Iris pigment epithelial cell (primary cell): ENCODE measurements at regions not wholly inside any gene's neighbourhood (a gene's known extent, or its start where the extent isn't known, plus 50 kb on each side); places are given as distances from the start of the nearest gene placed in this dataset.
A peak's percentile ranks its signal among the peaks of the same experiment; 100 is the strongest.

Source experiments
- DNase-seq: peaks from one replicate; pipeline ENCODE4 v3.0.0-alpha.2; 2011; ENCODE audit warnings: low read depth

DNA sequence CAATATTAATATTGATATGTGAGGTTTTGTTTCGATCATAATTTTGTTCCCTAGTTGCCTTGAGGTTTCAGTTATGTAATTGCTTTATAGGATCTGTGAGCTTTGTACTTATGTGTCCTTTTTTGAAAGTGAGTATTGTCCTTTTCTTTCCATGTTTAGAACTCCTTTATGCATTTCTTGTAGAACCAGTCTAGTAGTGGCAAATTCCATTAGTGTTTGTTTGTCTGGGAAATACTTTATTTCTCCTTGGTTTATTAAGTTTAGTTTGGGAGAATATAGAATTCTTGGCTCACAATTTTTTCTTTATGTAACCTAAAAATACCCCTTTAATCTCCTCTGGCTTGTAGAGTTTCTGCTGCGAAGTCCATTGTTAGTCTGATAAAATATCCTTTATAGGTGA lies 127.5 kb upstream of the KITLG start:
- no peak for DNase-seq

DNA sequence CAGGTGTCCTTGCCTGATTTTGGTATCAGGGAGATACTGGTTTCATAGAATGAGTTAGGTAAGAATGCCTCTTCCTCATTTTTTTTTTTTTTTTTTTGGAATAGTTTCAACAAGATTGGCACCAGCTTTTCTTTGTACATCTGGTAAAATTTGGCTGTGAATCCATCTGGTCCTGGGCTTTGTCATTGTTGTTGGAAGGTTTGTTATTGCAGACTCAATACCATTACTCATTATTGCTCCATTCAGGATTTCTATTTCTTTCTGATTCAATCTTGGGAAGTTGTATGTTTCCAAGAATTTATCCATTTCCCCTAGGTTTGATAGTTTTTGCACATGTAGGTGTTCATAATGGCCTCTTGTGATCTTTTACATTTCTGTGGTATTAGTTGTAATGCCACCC lies 126.0 kb upstream of the KITLG start:
- DNase-seq, result no peak

GRCh38 chr12:88703790-88704189 lies 123.5 kb upstream of the KITLG start:
- peak; percentile 53 for DNase-seq

GRCh38 chr12:88698471-88698870 lies 118.2 kb upstream of the KITLG start:
- DNase-seq, result no peak

GRCh38 chr12:88693837-88694445 lies 113.7 kb upstream of the KITLG start:
- DNase-seq, result peak; percentile 62

DNA sequence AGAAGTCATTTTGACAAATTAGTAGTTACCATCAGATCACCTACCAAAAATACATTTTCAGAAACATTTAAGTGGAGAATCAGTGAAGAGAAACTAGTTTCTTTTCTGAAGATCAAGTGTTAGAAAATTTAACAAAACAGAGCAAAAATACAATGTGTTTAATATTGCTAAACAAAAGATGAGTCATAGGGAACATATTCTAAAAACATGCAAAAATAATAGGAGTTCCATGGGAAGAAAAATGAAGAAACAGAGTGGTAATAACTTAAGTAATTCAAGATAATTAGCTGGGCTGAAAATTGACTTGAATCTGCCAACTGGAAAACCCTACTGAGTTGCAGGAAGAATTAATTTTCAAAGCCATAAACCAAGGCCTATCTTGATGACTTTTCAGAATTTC lies 111.5 kb upstream of the KITLG start:
- DNase-seq, result peak; percentile 16

- DNase-seq, result no peak
Measured at GRCh38 chr12:88684610-88685009, 104.3 kb upstream of the KITLG start.

- no peak for DNase-seq
Measured at GRCh38 chr12:88684170-88684569, 103.9 kb upstream of the KITLG start.

GRCh38 chr12:88683628-88684027 lies 103.4 kb upstream of the KITLG start:
- no peak for DNase-seq

DNA sequence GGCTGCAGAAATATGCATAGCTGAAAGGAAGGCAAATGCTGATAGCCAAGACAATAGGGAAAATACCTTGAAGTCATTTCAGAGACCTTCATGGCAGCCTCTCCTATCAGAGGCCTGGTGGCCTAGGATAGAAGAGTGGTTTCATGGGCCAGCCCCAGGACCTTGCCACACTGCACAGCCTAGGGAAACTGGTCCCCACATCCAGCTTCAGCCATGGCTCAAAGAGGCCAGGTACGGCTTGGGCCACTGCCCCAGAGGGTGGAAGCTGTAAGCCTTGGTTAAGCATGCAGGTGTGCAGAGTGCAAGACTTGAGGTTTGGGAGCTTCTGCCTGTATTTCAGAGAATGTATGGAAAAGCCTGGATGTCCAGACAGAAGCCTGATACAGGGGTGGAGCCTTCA lies 101.0 kb upstream of the KITLG start:
- no peak for DNase-seq

DNA sequence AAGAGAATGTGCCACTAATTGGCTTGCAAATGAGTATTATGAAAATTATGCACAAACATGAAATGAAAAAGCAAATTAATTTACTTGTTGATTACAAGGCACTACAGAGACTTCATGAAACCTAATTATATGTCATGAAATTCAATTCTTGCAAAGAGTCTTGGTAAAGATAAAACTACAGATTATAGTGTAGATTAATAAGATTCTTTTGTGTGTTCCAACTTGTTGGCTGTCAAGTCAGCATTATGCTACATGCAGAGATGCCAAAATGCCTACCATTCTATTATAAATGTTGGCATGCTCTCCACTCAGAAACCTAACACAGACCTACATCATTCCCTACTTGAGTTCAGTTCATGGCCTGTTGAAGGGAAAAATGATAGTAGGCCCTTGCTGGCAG lies 97.2 kb upstream of the KITLG start:
- DNase-seq, result no peak

- peak; percentile 15 for DNase-seq
Measured at GRCh38 chr12:88667615-88668014, 87.3 kb upstream of the KITLG start.

DNA sequence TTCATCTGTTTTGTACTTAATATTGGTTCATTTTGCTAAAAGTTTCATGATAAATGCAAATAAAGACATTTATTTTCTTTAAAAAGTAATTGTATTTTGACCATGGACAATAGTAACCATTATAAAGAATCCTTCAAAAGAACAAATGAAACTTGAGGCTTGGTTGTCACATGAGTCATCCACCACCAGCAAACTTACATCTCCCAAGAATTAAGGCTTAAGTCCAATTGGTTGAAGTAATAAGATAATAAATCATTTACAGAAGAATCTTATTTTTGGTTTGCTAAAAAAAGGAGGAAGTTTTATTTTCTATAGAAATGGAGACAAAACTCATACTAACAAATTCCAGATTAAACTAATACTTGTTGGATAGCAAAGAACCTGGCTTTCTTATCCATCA lies 84.8 kb upstream of the KITLG start:
- peak; percentile 79 for DNase-seq

DNA sequence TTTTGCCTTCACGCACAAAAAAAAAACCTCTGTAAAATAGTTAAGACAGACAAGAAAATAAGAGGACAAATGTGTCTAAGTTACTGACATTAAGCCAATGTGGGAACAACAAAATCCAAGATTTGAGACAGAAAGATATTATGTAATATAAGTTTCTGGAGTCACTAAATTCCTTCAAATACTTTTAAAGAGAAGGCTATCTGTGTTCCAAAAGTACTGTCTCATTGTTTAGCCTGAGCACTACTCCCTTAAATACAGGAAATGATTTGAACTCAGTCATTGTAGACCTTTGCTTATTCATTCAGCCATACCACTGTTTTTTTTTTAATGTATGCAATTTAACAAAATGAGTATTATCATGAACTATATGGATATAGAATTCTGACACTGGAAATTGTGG lies 82.7 kb upstream of the KITLG start:
- peak; percentile 21 for DNase-seq

DNA sequence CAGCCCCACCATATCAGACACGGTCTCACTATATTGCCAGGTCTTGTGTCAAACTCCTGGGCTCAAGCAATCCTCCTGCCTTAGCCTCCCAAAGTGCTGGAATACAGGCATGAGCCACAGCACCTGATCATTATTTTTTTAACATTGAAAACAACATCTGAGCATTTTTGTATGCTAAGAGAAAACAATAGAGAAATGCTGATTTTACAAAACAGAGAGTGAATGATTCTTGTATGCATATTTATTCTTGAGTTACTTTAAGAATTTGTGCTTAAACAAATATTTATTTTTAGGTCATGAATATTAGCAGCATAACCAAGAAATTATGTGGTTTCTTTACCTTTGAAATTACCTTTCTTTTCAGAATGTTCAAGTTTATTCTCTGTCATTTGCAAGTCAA lies 81.8 kb upstream of the KITLG start:
- no peak for DNase-seq

DNA sequence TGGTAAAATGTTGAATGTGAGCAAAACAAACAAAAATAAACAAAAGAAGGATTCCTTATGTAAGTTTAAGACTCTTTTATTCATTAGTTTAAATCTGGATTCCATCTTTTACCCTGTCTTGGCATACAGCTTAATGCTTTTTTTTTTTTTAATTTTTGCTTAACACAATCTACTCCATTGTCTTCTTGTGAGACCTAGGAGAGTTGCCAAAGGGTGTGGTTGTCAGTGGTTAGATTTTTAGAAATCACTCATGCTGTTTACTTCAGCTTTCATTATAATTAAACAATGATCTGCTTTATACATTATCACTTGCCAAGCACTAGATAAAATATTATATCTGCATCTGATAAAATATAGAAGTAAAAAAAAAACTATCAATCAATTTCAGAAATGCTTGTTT lies 77.7 kb upstream of the KITLG start:
- no peak for DNase-seq

GRCh38 chr12:88650715-88651114 lies 70.4 kb upstream of the KITLG start:
- DNase-seq, result peak; percentile 77

GRCh38 chr12:88648625-88649024 lies 68.4 kb upstream of the KITLG start:
- no peak for DNase-seq

DNA sequence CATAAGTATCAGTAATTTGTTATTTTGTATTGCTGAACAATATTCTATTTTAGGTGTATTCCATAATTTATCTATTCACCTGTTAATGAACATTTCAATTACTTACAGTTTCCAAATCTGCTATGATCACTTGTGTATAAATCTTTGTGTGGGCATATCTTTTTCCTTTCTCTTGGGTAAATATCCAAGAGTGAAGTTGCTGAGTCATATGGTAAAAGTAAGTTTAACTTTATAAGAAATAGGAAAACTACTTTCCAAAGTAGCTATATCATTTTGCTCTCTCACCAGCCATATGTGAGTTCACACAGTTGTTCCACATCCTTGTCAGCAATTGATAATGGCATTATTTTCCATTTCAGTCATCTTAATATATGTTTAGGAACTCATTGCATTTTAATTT lies 66.6 kb upstream of the KITLG start:
- no peak for DNase-seq

- DNase-seq, result no peak
Measured at GRCh38 chr12:88645816-88646215, 65.5 kb upstream of the KITLG start.

DNA sequence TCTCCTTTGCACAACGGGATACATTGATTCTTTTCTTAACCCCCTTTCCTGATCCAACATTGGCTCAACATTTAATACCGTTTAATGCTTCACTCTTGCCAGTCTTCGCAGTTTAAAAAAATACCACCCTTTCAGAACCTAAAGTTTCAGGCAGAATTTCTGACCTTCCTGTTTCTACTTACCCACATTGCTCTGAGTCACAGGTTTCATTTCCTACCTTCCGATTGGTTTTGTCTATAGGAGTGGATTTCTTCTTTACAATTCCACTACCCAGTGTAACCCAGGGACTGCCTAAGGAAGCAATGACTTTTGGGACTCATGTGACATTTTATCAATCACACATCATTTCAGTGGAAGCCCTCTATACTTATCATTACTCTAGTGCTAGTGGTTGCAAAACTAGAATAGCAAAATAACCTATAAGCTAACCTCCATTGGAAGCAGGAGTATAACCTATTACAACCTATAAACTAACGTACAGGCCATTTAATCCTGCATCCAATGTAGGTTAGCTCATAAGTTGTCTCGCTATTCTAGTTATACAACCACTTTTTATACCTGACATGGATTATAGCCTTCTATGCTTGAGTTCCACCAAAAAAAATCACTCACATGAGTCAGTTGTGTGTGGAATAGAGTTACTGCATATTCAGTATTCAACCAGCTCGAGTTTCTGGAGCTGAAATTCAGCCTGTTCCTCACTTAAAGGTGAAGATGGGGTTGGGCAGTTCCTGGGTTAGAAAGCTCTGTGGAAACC lies 64.9 kb upstream of the KITLG start:
- DNase-seq, result no peak

DNA sequence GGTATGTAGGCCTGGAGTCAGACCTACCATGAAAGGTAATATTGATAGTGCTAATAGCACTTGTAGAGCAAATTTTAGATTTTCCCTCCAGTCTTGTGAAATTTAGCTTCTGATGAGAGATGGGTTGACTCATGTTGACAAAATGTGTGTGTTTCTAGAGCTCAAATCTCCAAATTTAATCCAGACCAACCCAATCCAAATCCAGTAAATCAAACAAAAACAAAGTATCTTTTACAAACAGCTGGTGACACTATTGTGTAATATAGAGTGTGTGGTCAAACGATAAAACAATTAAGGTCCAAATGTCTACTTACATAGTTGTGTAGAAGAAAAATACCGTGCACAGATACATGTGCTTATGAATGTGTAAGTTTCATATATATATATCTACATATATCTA lies 63.4 kb upstream of the KITLG start:
- DNase-seq, result peak; percentile 50

DNA sequence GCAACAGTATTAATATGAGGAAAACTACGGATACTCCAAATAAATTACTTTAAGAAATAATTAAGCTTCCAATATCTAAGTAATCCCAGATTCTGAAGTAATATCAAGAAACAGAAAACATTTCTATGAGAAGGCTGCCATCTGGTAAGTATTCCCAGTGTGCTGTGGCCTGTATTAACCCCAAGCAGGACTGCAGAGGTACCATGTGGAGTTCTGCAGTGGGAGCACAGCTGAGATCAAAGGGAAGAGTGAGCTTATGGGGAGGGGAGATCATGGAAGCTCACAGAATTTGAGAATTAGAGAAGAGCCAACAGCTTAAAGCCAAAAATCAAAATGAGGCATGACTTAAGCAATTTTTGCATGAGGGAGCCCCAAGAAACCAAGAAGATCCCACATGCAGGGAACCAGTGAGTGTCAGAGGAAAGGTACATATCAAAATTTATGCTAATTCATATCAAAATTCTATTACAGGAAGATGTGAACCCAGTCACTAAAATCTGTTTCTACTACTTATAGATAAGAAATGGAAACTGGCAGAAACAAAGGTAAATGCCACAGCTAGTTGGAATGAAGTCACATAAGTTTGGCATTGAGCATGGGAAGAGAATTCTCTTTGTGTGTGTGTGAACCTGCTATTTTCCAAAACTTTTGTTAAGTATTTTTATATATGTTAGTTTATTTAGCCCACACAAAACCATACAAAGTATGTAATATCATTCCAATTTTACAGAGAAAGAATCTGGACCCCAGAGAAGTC lies 62.6 kb upstream of the KITLG start:
- no peak for DNase-seq
